Dendritic cell treated with granulocyte-macrophage colony-stimulating factor and Interleukin-4, amounts not matched to agents 40 ng/mL and 50 ng/mL, for 4 days (primary cell): ENCODE measurements at regions not wholly inside any gene's neighbourhood (a gene's known extent, or its start where the extent isn't known, plus 50 kb on each side); places are given as distances from the start of the nearest gene placed in this dataset.
"Not testable (repeated sequence)": the region's sequence is repeated elsewhere in the genome, so short reads cannot be mapped to it uniquely, and the experiment has no call there.

Source experiments
- H3K27ac Mint-ChIP-seq: one replicate; pipeline ENCODE4 v1.8.0; 2022; ENCODE audit warnings: mild to moderate bottlenecking, mixed read lengths
- H3K27me3 Mint-ChIP-seq: one replicate; pipeline ENCODE4 v1.8.0; 2022; ENCODE audit warnings: mild to moderate bottlenecking, mixed read lengths
- H3K36me3 Mint-ChIP-seq: one replicate; pipeline ENCODE4 v1.8.0; 2022; ENCODE audit warnings: low read depth, mixed read lengths
- H3K4me1 Mint-ChIP-seq: one replicate; pipeline ENCODE4 v1.8.0; 2022; ENCODE audit warnings: low read depth, mixed read lengths
- H3K4me3 Mint-ChIP-seq: one replicate; pipeline ENCODE4 v1.8.0; 2022; ENCODE audit warnings: mild to moderate bottlenecking, moderate library complexity, mixed read lengths
- H3K9me3 Mint-ChIP-seq: one replicate; pipeline ENCODE4 v1.8.0; 2022; ENCODE audit warnings: mixed read lengths
- intact Hi-C: fragments of 100-400 bp; cut with micrococcal nuclease; formaldehyde crosslinking; loops from one replicate; pipeline ENCODE4 v1.15.0; 2022

- Mint-ChIP-seq H3K9me3 (peaks cover 12% of the 10 kb centered on the region), H3K4me1 (peaks cover 6% of the 10 kb centered on the region), H3K27me3 (no peaks in the 10 kb centered on the region), H3K4me3 (no peak overlapping the region), H3K36me3 (no peaks in the 10 kb centered on the region), H3K27ac (no peak overlapping the region)
- intact Hi-C loops: no loop called here
Observed at GRCh38 chr12:66755727-66756395, 77.0 kb upstream of the GRIP1 start.

- intact Hi-C loops: no loop called here
- H3K9me3 Mint-ChIP-seq: peaks cover 12% of the 10 kb centered on the region
- peaks cover 6% of the 10 kb centered on the region for H3K4me1 Mint-ChIP-seq
- no peak overlapping the region for H3K27ac Mint-ChIP-seq
- no peaks in the 10 kb centered on the region for H3K36me3 Mint-ChIP-seq
- no peaks in the 10 kb centered on the region for H3K27me3 Mint-ChIP-seq
- no peak overlapping the region for H3K4me3 Mint-ChIP-seq
Observed at GRCh38 chr12:66756631-66757030, 77.8 kb upstream of the GRIP1 start.

GRCh38 chr12:66760122-66760521 lies 81.2 kb upstream of the GRIP1 start:
- H3K27ac Mint-ChIP-seq, H3K4me3 Mint-ChIP-seq, H3K36me3 Mint-ChIP-seq, intact Hi-C loops, H3K4me1 Mint-ChIP-seq, H3K27me3 Mint-ChIP-seq: not testable (repeated sequence)
- H3K9me3 Mint-ChIP-seq: peaks cover 12% of the 10 kb centered on the region

- Mint-ChIP-seq H3K36me3 (no peaks in the 10 kb centered on the region), H3K4me3 (no peak overlapping the region), H3K9me3 (peaks cover 12% of the 10 kb centered on the region)
Observed at GRCh38 chr12:66763467-66763866, 84.6 kb upstream of the GRIP1 start.

GRCh38 chr12:66765204-66765603 lies 86.3 kb upstream of the GRIP1 start:
- Mint-ChIP-seq H3K4me1 (no peaks in the 10 kb centered on the region), H3K27ac (no peak overlapping the region), H3K36me3 (no peaks in the 10 kb centered on the region), H3K4me3 (no peak overlapping the region), H3K9me3 (peaks cover 3% of the 10 kb centered on the region), H3K27me3 (no peaks in the 10 kb centered on the region)
- intact Hi-C loops: no loop called here

More at GRCh38 chr12:66763467-66763866, 84.6 kb upstream of the GRIP1 start:
- no peak overlapping the region for H3K27ac Mint-ChIP-seq
- H3K27me3 Mint-ChIP-seq: no peaks in the 10 kb centered on the region
- intact Hi-C loops: no loop called here
- peaks cover under 1% of the 10 kb centered on the region for H3K4me1 Mint-ChIP-seq

GRCh38 chr12:66767536-66767935 lies 88.7 kb upstream of the GRIP1 start:
- Mint-ChIP-seq H3K9me3 (no peaks in the 10 kb centered on the region), H3K27me3 (no peaks in the 10 kb centered on the region), H3K4me3 (no peak overlapping the region), H3K4me1 (no peaks in the 10 kb centered on the region), H3K36me3 (no peaks in the 10 kb centered on the region), H3K27ac (no peak overlapping the region)
- intact Hi-C loops: no loop called here

GRCh38 chr12:66768293-66768692 lies 89.4 kb upstream of the GRIP1 start:
- no peaks in the 10 kb centered on the region for H3K4me1 Mint-ChIP-seq
- no peaks in the 10 kb centered on the region for H3K27me3 Mint-ChIP-seq
- H3K9me3 Mint-ChIP-seq: no peaks in the 10 kb centered on the region
- no peaks in the 10 kb centered on the region for H3K36me3 Mint-ChIP-seq
- no peak overlapping the region for H3K4me3 Mint-ChIP-seq
- intact Hi-C loops: no loop called here
- H3K27ac Mint-ChIP-seq: no peak overlapping the region

GRCh38 chr12:66774929-66775328 lies 96.1 kb upstream of the GRIP1 start:
- H3K9me3 Mint-ChIP-seq: no peaks in the 10 kb centered on the region
- H3K4me3 Mint-ChIP-seq: no peak overlapping the region
- H3K36me3 Mint-ChIP-seq: no peaks in the 10 kb centered on the region
- intact Hi-C loops: no loop called here
- H3K27ac Mint-ChIP-seq: no peak overlapping the region
- H3K27me3 Mint-ChIP-seq: no peaks in the 10 kb centered on the region
- H3K4me1 Mint-ChIP-seq: peaks cover 5% of the 10 kb centered on the region

GRCh38 chr12:66775871-66776270 lies 97.0 kb upstream of the GRIP1 start:
- Mint-ChIP-seq H3K36me3 (no peaks in the 10 kb centered on the region), H3K4me3 (no peak overlapping the region), H3K9me3 (no peaks in the 10 kb centered on the region), H3K27ac (no peak overlapping the region), H3K27me3 (no peaks in the 10 kb centered on the region), H3K4me1 (peaks cover 5% of the 10 kb centered on the region)
- intact Hi-C loops: no loop called here

- no peak overlapping the region for H3K4me3 Mint-ChIP-seq
- no peaks in the 10 kb centered on the region for H3K27me3 Mint-ChIP-seq
- H3K4me1 Mint-ChIP-seq: peaks cover 5% of the 10 kb centered on the region
- no peak overlapping the region for H3K27ac Mint-ChIP-seq
- no peaks in the 10 kb centered on the region for H3K36me3 Mint-ChIP-seq
- intact Hi-C loops: no loop called here
- no peaks in the 10 kb centered on the region for H3K9me3 Mint-ChIP-seq
Observed at GRCh38 chr12:66776974-66777373, 98.1 kb upstream of the GRIP1 start.

- Mint-ChIP-seq H3K4me1 (peaks cover 5% of the 10 kb centered on the region), H3K27ac (no peak overlapping the region), H3K9me3 (no peaks in the 10 kb centered on the region), H3K27me3 (no peaks in the 10 kb centered on the region), H3K4me3 (no peak overlapping the region), H3K36me3 (no peaks in the 10 kb centered on the region)
- intact Hi-C loops: no loop called here
Observed at GRCh38 chr12:66779466-66779865, 100.6 kb upstream of the GRIP1 start.

GRCh38 chr12:66786531-66787308 lies 107.8 kb upstream of the GRIP1 start:
- H3K27ac Mint-ChIP-seq: no peak overlapping the region
- no peaks in the 10 kb centered on the region for H3K9me3 Mint-ChIP-seq
- H3K36me3 Mint-ChIP-seq: no peaks in the 10 kb centered on the region
- no peaks in the 10 kb centered on the region for H3K27me3 Mint-ChIP-seq
- no peak overlapping the region for H3K4me3 Mint-ChIP-seq
- H3K4me1 Mint-ChIP-seq: no peaks in the 10 kb centered on the region
- intact Hi-C loops: no loop called here

GRCh38 chr12:66799551-66799950 lies 120.7 kb upstream of the GRIP1 start:
- intact Hi-C loops: no loop called here
- Mint-ChIP-seq H3K9me3 (no peaks in the 10 kb centered on the region), H3K4me1 (no peaks in the 10 kb centered on the region), H3K27me3 (peaks cover 3% of the 10 kb centered on the region), H3K27ac (no peak overlapping the region), H3K4me3 (no peak overlapping the region), H3K36me3 (no peaks in the 10 kb centered on the region)

- no peaks in the 10 kb centered on the region for H3K36me3 Mint-ChIP-seq
- no peak overlapping the region for H3K4me3 Mint-ChIP-seq
Observed at GRCh38 chr12:66800046-66800445, 121.2 kb upstream of the GRIP1 start.

GRCh38 chr12:66803930-66804329 lies 125.1 kb upstream of the GRIP1 start:
- H3K4me1 Mint-ChIP-seq: no peaks in the 10 kb centered on the region
- H3K27ac Mint-ChIP-seq: no peak overlapping the region
- peaks cover 3% of the 10 kb centered on the region for H3K27me3 Mint-ChIP-seq

More at GRCh38 chr12:66800046-66800445, 121.2 kb upstream of the GRIP1 start:
- intact Hi-C loops: no loop called here
- Mint-ChIP-seq H3K27me3 (peaks cover 3% of the 10 kb centered on the region), H3K9me3 (no peaks in the 10 kb centered on the region), H3K27ac (no peak overlapping the region), H3K4me1 (no peaks in the 10 kb centered on the region)

More at GRCh38 chr12:66803930-66804329, 125.1 kb upstream of the GRIP1 start:
- intact Hi-C loops: no loop called here
- Mint-ChIP-seq H3K36me3 (no peaks in the 10 kb centered on the region), H3K4me3 (no peak overlapping the region), H3K9me3 (no peaks in the 10 kb centered on the region)
